ENCODE measurements at regions not wholly inside any gene's neighbourhood (a gene's known extent, or its start where the extent isn't known, plus 50 kb on each side); places are given as distances from the start of the nearest gene placed in this dataset.
"Not testable (repeated sequence)": the region's sequence is repeated elsewhere in the genome, so short reads cannot be mapped to it uniquely, and the experiment has no call there.

DNA sequence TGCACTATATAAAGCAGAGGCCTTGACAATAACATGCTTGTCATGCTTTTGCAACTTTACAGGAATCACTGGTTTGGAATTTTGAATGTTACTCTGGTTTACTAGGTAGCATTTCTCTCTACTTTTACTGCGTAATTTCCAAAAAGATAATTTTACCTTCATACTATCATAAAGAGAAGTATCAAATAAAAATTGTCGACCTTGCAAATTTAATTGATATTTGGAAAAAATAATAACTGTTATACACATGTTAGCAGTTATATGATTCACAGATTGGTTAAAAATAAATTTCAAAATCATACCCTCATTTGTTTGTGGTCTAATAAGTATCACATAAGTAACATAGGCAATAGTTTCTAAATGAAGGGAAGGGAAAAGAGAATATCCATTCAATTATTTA, 228.5 kb upstream of the CACNA2D1 start:
- H3K4me3 ChIP-seq (replicated peaks; ENCODE audit: low read depth, low read length): no peak overlapping the region
- no peak for DNase-seq (ENCODE audit: extremely low read depth, low read depth)
- TF ChIP-seq, protein P1, sequence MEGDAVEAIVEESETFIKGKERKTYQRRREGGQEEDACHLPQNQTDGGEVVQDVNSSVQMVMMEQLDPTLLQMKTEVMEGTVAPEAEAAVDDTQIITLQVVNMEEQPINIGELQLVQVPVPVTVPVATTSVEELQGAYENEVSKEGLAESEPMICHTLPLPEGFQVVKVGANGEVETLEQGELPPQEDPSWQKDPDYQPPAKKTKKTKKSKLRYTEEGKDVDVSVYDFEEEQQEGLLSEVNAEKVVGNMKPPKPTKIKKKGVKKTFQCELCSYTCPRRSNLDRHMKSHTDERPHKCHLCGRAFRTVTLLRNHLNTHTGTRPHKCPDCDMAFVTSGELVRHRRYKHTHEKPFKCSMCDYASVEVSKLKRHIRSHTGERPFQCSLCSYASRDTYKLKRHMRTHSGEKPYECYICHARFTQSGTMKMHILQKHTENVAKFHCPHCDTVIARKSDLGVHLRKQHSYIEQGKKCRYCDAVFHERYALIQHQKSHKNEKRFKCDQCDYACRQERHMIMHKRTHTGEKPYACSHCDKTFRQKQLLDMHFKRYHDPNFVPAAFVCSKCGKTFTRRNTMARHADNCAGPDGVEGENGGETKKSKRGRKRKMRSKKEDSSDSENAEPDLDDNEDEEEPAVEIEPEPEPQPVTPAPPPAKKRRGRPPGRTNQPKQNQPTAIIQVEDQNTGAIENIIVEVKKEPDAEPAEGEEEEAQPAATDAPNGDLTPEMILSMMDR (IDR thresholded peaks at IDR 0.05; ENCODE audit: low read depth, low read length, missing control alignments): no peak

DNA sequence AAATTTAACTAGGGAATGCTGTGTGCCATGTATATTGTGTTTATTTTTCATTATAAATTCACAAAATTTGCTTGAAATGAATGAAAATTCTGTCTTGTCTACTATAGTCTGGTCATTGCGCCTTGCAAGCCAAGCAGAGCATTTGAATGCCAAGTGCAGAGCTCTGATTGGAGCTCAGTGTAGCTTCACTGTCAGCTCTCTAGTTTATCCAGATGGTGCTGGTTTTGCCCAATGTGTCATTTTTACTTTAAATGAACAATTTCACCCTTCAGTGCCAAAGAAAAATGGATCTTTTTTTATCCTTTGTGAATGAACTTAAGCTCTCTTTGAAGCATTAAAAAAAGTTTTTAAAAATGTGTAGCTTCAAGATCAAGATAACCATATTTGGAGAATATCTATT, 225.6 kb upstream of the CACNA2D1 start:
- H3K4me3 ChIP-seq (replicated peaks; ENCODE audit: low read depth, low read length): no peak overlapping the region
- DNase-seq (ENCODE audit: extremely low read depth, low read depth): no peak
- TF ChIP-seq, protein P1 (IDR thresholded peaks at IDR 0.05; ENCODE audit: low read depth, low read length, missing control alignments): no peak

DNA sequence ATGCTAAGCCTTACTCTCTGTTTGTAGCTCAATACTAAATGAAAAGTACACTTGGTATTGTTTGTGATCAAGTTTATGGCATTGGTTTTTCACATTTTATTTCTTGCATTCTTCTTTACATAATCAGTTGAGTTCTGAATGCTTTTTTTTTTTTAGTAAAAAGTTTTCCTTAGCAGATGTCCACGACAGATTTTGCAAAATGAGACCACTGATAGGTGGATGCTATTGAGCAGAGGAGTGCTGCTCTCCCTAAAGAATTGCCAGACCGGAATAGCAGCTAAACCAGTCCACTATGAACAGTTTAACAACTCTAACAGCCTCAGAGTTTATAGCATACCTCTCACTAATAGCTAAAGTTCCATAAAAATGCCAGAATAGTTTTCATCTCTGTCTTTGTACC, 225.1 kb upstream of the CACNA2D1 start:
- no peak for DNase-seq (ENCODE audit: extremely low read depth, low read depth)

DNA sequence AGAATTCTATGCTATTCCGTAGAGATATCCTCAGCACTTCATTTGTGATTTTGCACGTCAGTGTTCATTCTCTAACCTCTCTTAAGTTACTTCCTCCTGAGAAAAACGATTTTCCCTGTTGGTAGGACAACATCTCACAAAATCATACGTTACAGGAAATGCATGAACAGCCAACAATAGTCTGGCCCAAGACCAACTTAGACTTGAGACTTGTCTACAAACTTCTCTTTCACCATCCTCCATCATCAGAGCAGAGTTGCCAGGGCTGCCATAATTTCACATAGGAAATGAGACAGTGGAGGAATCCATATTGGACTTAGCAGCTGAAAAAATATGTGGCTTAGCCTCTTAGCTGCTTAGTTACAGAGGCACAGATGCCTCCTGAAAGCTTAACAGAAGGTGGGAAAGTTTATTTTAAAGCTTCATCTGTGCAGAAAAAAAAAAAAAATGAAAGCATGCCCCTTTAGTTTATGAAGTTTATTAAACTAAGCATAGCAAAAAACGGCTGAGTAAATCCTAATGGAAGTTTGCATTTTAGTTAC, 222.5 kb upstream of the CACNA2D1 start:
- no peak overlapping the region for H3K4me3 ChIP-seq (replicated peaks; ENCODE audit: low read depth, low read length)
- TF ChIP-seq, protein P1 (IDR thresholded peaks at IDR 0.05; ENCODE audit: low read depth, low read length, missing control alignments): no peak
- no peak for DNase-seq (ENCODE audit: extremely low read depth, low read depth)

More for the DNA sequence above, 225.1 kb upstream of the CACNA2D1 start:
- no peak overlapping the region for H3K4me3 ChIP-seq (replicated peaks; ENCODE audit: low read depth, low read length)
- TF ChIP-seq, protein P1 (IDR thresholded peaks at IDR 0.05; ENCODE audit: low read depth, low read length, missing control alignments): no peak

DNA sequence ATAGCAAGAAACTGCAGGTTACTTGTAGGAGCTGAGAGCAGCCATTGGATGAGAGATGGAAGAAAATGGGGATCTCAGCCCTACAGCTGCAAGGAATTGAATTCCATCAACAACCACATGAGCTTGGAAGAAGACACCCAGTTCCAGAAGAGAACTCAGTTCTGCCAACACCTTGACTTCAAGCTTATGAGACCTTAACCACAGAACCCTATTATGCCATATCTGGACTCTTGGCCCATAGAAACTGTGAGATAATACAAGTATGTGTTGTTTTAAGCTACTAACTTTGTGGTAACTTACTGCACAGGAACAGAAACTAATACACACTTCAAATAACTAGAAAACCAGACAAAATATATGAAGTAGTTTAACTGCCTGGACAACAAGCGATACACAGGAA, 212.4 kb upstream of the CACNA2D1 start:
- no peak for DNase-seq (ENCODE audit: extremely low read depth, low read depth)
- TF ChIP-seq, protein P1 (IDR thresholded peaks at IDR 0.05; ENCODE audit: low read depth, low read length, missing control alignments): no peak
- H3K4me3 ChIP-seq (replicated peaks; ENCODE audit: low read depth, low read length): no peak overlapping the region

DNA sequence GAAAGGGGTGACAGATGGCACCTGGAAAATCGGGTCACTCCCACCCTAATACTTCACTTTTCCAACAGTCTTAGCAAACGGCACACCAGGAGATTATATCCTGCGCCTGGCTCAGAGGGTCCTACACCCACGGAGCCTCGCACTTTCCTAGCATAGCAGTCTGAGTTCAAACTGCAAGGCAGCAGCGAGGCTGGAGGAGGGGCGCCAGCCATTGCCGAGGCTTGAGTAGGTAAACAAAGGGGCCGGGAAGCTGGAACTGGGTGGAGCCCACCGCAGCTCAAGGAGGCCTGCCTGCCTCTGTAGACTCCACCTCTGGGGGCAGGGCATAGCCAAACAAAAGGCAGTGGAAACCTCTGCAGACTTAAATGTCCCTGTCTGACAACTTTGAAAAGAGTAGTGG, 206.5 kb upstream of the CACNA2D1 start:
- not testable (repeated sequence) for DNase-seq (ENCODE audit: extremely low read depth, low read depth); H3K4me3 ChIP-seq (replicated peaks; ENCODE audit: low read depth, low read length)

DNA sequence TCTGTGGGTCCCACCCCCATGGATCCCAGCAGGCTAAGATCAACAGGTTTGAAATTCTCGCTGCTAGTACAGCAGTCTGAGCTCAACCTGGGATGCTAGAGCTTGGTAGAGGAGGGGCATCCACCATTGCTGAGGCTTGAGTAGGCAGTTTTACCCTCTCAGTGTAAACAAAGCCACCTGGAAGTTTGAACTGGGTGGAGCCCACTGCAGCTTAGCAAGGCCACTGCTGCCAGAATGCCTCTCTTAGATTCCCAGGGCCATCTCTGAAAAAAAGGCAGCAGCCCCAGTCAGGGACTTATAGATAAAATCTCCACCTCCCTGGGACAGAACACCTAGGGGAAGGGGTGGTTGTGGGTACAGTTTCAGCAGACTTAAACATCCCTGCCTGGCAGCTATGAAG, 190.0 kb upstream of the CACNA2D1 start:
- TF ChIP-seq, protein P1 (IDR thresholded peaks at IDR 0.05; ENCODE audit: low read depth, low read length, missing control alignments): no peak
- DNase-seq (ENCODE audit: extremely low read depth, low read depth): no peak
- no peak overlapping the region for H3K4me3 ChIP-seq (replicated peaks; ENCODE audit: low read depth, low read length)

Data from HFF-Myc (cell line).